ENCODE measurements at regions not wholly inside any gene's neighbourhood (a gene's known extent, or its start where the extent isn't known, plus 50 kb on each side); places are given as distances from the start of the nearest gene placed in this dataset.

DNA sequence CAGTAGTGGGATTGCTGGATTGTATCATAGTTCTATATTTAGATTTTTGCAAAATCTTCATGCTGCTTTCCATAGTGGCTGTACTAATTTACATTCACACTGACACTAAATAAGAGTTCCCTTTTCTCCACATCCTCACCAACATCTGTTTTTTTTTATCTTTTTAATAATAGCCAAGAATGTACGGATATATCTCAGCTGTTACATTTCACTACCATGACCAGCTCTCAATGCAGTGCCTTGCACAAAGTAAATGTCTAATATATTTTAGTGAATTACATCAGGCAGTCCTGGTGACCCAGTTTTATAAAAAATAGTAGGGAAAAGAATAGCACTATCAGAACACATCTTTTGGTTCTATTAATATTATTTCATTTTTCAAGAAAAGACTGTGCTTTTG lies 161.8 kb downstream of the LNPK start:
- TF ChIP-seq, protein P1, sequence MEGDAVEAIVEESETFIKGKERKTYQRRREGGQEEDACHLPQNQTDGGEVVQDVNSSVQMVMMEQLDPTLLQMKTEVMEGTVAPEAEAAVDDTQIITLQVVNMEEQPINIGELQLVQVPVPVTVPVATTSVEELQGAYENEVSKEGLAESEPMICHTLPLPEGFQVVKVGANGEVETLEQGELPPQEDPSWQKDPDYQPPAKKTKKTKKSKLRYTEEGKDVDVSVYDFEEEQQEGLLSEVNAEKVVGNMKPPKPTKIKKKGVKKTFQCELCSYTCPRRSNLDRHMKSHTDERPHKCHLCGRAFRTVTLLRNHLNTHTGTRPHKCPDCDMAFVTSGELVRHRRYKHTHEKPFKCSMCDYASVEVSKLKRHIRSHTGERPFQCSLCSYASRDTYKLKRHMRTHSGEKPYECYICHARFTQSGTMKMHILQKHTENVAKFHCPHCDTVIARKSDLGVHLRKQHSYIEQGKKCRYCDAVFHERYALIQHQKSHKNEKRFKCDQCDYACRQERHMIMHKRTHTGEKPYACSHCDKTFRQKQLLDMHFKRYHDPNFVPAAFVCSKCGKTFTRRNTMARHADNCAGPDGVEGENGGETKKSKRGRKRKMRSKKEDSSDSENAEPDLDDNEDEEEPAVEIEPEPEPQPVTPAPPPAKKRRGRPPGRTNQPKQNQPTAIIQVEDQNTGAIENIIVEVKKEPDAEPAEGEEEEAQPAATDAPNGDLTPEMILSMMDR (IDR thresholded peaks at IDR 0.05): no peak
- TF ChIP-seq POLR2A (IDR thresholded peaks at IDR 0.05) (no peak), POLR2AphosphoS5 (IDR thresholded peaks at IDR 0.05) (no peak), EP300 (IDR thresholded peaks at IDR 0.05) (no peak)
